A673 (cell line): ENCODE measurements at regions not wholly inside any gene's neighbourhood (a gene's known extent, or its start where the extent isn't known, plus 50 kb on each side); places are given as distances from the start of the nearest gene placed in this dataset.

Experiments used
- BruUV-seq: library from RNA; stranded (reverse); fragments of 400-500 nt; replicated peaks from 2 replicates; lab custom pipeline; 2021; lab: Mats Ljungman, UMichigan
- CTCF ChIA-PET: fragments of 300-600 bp; sonication (Branson Sonifier 250); formaldehyde crosslinking; loops from one replicate; lab custom pipeline; 2022; ENCODE audit warnings: antibody characterized with exemption; lab: Charles Lee
- POLR2A ChIA-PET: fragments of 300-600 bp; sonication (Branson Sonifier 250); formaldehyde crosslinking; loops from one replicate; lab custom pipeline; 2022; ENCODE audit warnings: antibody characterized with exemption; ENCODE audit not compliant: low non-redundant PET; lab: Charles Lee
- DNase-seq: peaks from one replicate; pipeline ENCODE4 v3.0.0-alpha.2; 2015; ENCODE audit warnings: low spot score
- H3K27ac ChIP-seq: fragments of 200-600 bp; sonication (generic); 2 replicates; pipeline ENCODE4 v1.5.1; 2016; ENCODE audit warnings: mixed run types, low read depth, mild to moderate bottlenecking, mixed read lengths, antibody characterized with exemption, low read length; ENCODE audit not compliant: poor library complexity, severe bottlenecking
- H3K27me3 ChIP-seq: fragments of 200-600 bp; sonication (generic); replicated peaks from 2 replicates; pipeline ENCODE4 v1.6.1; 2017; ENCODE audit warnings: mixed run types, low read depth, mild to moderate bottlenecking, mixed read lengths, antibody characterized with exemption, low read length; ENCODE audit not compliant: insufficient read depth, poor library complexity
- H3K36me3 ChIP-seq: fragments of 200-600 bp; sonication (generic); 2 replicates; pipeline ENCODE4 v1.6.1; 2016; ENCODE audit warnings: mixed run types, mild to moderate bottlenecking, mixed read lengths, antibody characterized with exemption, low read length; ENCODE audit not compliant: insufficient read depth, poor library complexity, severe bottlenecking
- H3K4me1 ChIP-seq: fragments of 200-600 bp; sonication (generic); 2 replicates; pipeline ENCODE4 v1.6.1; 2017; ENCODE audit warnings: mixed run types, mild to moderate bottlenecking, mixed read lengths, antibody characterized with exemption, low read length; ENCODE audit not compliant: insufficient read depth, poor library complexity, severe bottlenecking
- H3K4me3 ChIP-seq: fragments of 200-600 bp; sonication (generic); 2 replicates; pipeline ENCODE4 v1.5.1; 2016; ENCODE audit warnings: low read depth, mixed run types, mild to moderate bottlenecking, mixed read lengths, low read length; ENCODE audit not compliant: poor library complexity, severe bottlenecking
- H3K9me3 ChIP-seq: fragments of 200-600 bp; sonication (generic); 2 replicates; pipeline ENCODE4 v1.6.1; 2016; ENCODE audit warnings: mixed run types, low read depth, mild to moderate bottlenecking, mixed read lengths, antibody characterized with exemption, low read length; ENCODE audit not compliant: poor library complexity, severe bottlenecking
- EZH2 ChIP-seq: fragments of 200-600 bp; sonication (generic); IDR thresholded peaks from 2 replicates; pipeline ENCODE4 v1.6.1; 2017; ENCODE audit warnings: borderline replicate concordance, low read depth, mild to moderate bottlenecking, mixed read lengths, antibody characterized with exemption, low read length; ENCODE audit not compliant: poor library complexity, severe bottlenecking
- intact Hi-C: fragments of 100-400 bp; cut with micrococcal nuclease; formaldehyde crosslinking; loops from one replicate; pipeline ENCODE4 v1.10.0; 2022; ENCODE audit not compliant: unreplicated experiment
- TF ChIP-seq, protein P1 (sequence below): fragments of 300-800, 200-600 bp; sonication (generic); conservative IDR thresholded peaks from 2 replicates; pipeline ENCODE4 v1.5.1; 2017; ENCODE audit warnings: low read depth, mild to moderate bottlenecking, antibody characterized with exemption, low read length, moderate library complexity, mixed read lengths

DNA sequence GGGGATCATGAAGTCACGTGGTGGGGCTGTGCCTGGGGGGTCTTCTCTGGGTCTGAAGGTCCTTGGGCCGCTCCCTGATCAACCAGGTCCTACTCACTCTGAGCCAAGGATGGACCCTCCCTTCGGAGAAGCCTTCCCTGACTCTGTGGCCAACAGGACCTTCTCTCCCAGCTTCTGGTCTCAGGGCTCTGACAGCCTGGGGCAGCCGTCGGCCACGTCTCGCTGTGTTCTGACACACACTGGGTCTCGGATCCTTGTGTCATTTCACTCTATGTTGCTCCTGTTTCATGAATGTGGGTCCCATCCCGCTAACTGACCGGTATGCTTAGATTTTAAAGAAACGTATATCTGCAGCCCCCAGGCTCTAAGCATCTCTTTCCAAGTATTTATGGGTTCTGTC lies 256.1 kb downstream of the ENGASE start:
- H3K36me3 ChIP-seq = no peaks in the 10 kb centered on the region
- no peak overlapping the region for H3K27ac ChIP-seq
- intact Hi-C loops = no loop called here
- DNase-seq = no peak
- ChIA-PET POLR2A (no interaction called here), CTCF (no interaction called here)
- no peaks in the 10 kb centered on the region for H3K9me3 ChIP-seq
- no TSS peak for BruUV-seq
- TF ChIP-seq, protein P1, sequence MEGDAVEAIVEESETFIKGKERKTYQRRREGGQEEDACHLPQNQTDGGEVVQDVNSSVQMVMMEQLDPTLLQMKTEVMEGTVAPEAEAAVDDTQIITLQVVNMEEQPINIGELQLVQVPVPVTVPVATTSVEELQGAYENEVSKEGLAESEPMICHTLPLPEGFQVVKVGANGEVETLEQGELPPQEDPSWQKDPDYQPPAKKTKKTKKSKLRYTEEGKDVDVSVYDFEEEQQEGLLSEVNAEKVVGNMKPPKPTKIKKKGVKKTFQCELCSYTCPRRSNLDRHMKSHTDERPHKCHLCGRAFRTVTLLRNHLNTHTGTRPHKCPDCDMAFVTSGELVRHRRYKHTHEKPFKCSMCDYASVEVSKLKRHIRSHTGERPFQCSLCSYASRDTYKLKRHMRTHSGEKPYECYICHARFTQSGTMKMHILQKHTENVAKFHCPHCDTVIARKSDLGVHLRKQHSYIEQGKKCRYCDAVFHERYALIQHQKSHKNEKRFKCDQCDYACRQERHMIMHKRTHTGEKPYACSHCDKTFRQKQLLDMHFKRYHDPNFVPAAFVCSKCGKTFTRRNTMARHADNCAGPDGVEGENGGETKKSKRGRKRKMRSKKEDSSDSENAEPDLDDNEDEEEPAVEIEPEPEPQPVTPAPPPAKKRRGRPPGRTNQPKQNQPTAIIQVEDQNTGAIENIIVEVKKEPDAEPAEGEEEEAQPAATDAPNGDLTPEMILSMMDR = no peak
- no peak for TF ChIP-seq EZH2
- peaks cover 98% of the 10 kb centered on the region for H3K27me3 ChIP-seq
- no peak overlapping the region for H3K4me3 ChIP-seq
- H3K4me1 ChIP-seq = no peaks in the 10 kb centered on the region

DNA sequence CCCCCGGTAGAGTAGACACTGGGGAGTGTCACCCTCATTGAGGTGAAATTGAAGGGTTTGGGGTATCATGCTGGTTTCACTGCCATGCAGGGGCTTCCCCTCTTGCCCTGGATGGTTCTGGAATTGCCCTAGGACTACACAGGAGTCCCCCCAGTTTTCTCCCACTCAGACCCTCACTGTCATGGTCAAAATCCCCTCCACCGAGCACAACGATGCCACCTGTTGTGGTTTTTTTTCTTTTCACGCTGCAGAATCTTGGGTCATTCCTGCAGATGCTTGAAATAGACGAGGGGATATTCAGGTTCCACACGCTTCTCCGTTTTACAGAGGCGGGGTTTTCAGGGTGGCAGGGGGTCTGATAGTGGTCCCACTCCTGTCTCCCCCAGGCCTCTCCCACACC lies 255.6 kb downstream of the ENGASE start:
- Histone ChIP-seq H3K4me3 (no peak overlapping the region), H3K9me3 (no peaks in the 10 kb centered on the region), H3K36me3 (no peaks in the 10 kb centered on the region), H3K27ac (no peak overlapping the region), H3K27me3 (peaks cover 98% of the 10 kb centered on the region), H3K4me1 (no peaks in the 10 kb centered on the region)
- intact Hi-C loops = no loop called here
- TF ChIP-seq, protein P1 = no peak
- no peak for TF ChIP-seq EZH2
- CTCF ChIA-PET = no interaction called here
- BruUV-seq = no TSS peak
- DNase-seq = no peak
- POLR2A ChIA-PET = no interaction called here

DNA sequence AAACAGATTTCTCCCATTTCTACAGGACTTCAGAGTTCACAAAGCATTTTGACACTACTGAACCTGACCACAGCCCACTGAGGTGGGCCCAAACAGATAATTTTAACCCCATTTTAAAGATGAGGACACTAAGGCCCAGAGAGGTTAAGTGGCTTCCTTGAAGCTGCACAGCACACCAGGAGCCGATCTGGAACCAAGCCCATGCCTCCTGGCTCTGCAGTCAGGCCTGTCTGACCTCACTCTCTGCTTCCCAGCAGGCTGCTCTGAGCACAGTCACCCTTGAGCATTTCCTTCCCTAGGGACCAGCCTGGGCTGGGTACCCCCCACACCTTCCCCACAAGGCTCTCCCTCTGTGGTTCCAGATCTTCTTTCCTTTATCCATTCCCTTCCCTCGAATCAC lies 252.2 kb downstream of the ENGASE start:
- Histone ChIP-seq H3K9me3 (no peaks in the 10 kb centered on the region), H3K27ac (no peak overlapping the region), H3K4me3 (no peak overlapping the region), H3K27me3 (peaks cover 98% of the 10 kb centered on the region), H3K36me3 (no peaks in the 10 kb centered on the region), H3K4me1 (no peaks in the 10 kb centered on the region)
- ChIA-PET POLR2A (no interaction called here), CTCF (no interaction called here)
- intact Hi-C loops = no loop called here
- DNase-seq = no peak
- TF ChIP-seq, protein P1 = no peak
- no peak for TF ChIP-seq EZH2
- no TSS peak for BruUV-seq
